Dedifferentiated amniotic fluid mesenchymal stem cell (primary cell): ENCODE measurements at regions not wholly inside any gene's neighbourhood (a gene's known extent, or its start where the extent isn't known, plus 50 kb on each side); places are given as distances from the start of the nearest gene placed in this dataset.
A peak's percentile ranks its signal among the peaks of the same experiment; 100 is the strongest.

Experiments
- DNase-seq: peaks from one replicate; pipeline ENCODE4 v3.0.0-alpha.2; 2016; ENCODE audit errors: extremely low spot score

- DNase-seq: no peak
These were observed 440.3 kb upstream of the RGS6 start for GRCh38 chr14:71491931-71492330.

- DNase-seq: no peak
These were observed 439.9 kb upstream of the RGS6 start for GRCh38 chr14:71492346-71492745.

- no peak for DNase-seq
These were observed 434.6 kb upstream of the RGS6 start for GRCh38 chr14:71497645-71498086.

- peak; percentile 66 for DNase-seq
These were observed 434.0 kb upstream of the RGS6 start for GRCh38 chr14:71498212-71498611.

GRCh38 chr14:71499018-71499417, 433.2 kb upstream of the RGS6 start:
- DNase-seq: no peak

GRCh38 chr14:71507681-71508080, 424.5 kb upstream of the RGS6 start:
- DNase-seq: no peak

- no peak for DNase-seq
These were observed 423.3 kb upstream of the RGS6 start for GRCh38 chr14:71508901-71509300.

GRCh38 chr14:71511152-71511551, 421.1 kb upstream of the RGS6 start:
- no peak for DNase-seq

- no peak for DNase-seq
These were observed 417.0 kb upstream of the RGS6 start for GRCh38 chr14:71514941-71515919.

- DNase-seq: no peak
These were observed 410.7 kb upstream of the RGS6 start for GRCh38 chr14:71521238-71522135.

GRCh38 chr14:71523630-71524319, 408.5 kb upstream of the RGS6 start:
- peak; percentile 58 for DNase-seq

GRCh38 chr14:71524320-71524982, 407.8 kb upstream of the RGS6 start:
- DNase-seq: no peak

GRCh38 chr14:71525663-71526221, 406.5 kb upstream of the RGS6 start:
- DNase-seq: no peak

GRCh38 chr14:71526388-71526787, 405.8 kb upstream of the RGS6 start:
- DNase-seq: no peak

- DNase-seq: no peak
These were observed 404.4 kb upstream of the RGS6 start for GRCh38 chr14:71527838-71528237.

- no peak for DNase-seq
These were observed 402.4 kb upstream of the RGS6 start for GRCh38 chr14:71529848-71530247.

- DNase-seq: peak; percentile 34
These were observed 399.9 kb upstream of the RGS6 start for GRCh38 chr14:71532344-71532743.

- DNase-seq: no peak
These were observed 399.4 kb upstream of the RGS6 start for GRCh38 chr14:71532790-71533189.

GRCh38 chr14:71533390-71533789, 398.8 kb upstream of the RGS6 start:
- DNase-seq: peak; percentile 24

GRCh38 chr14:71533800-71534199, 398.4 kb upstream of the RGS6 start:
- DNase-seq: no peak

GRCh38 chr14:71534506-71534905, 397.7 kb upstream of the RGS6 start:
- DNase-seq: no peak
